ENCODE measurements at regions not wholly inside any gene's neighbourhood (a gene's known extent, or its start where the extent isn't known, plus 50 kb on each side); places are given as distances from the start of the nearest gene placed in this dataset.
"Not testable (repeated sequence)": the region's sequence is repeated elsewhere in the genome, so short reads cannot be mapped to it uniquely, and the experiment has no call there.

DNA sequence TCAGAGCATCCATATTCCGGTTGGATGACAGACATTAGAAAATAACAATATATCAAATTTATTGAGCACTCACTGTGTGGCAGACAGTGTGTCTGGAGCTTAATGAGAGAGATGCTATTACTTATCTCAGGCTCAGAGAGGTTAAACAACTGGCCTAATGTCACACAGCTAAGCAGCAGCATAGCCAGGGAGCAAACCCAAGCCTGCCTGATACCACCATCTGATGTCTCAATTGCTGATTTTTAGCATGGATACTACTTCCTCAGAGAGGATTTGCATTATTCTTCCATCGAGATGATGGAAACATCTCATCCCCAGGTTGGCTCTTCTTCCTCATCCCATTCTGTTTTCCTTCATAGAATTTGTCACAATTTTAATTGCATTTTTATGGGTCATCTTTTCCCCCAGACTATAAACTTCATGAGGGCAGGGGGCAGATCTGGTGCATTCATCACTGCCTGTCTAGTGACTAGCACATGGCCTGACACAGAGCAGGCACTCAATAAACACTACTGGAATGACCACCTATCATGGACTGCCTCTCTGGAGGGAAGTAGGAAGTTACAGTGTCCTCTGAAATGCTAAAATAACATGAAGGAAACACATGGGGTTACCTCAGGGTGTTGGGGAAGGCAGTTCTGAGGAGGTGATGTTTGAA lies 344.8 kb upstream of the CCL2 start:
- DNase-seq = no peak

DNA sequence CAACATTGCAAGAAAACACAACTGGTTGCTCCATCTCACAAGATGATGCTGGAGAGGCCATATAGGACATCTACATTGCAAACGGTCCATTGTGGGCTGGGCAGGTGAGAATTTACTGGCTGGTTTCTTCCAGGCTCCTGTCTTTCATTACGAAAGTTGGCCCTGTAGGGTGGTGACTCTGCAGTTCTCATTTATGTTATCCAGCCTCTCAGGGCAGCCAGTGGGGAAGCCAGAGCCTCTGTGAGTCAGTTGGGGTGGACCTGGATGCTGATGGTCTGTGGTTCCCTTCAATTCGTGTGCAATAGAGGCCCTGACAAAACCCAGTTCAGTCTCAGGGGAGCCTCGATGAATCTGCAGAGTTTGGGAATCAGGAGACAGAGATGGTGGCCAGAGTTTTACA lies 341.0 kb upstream of the CCL2 start:
- DNase-seq = no peak

- no peak for DNase-seq
Observed at GRCh38 chr17:33922971-33923370, 332.1 kb upstream of the CCL2 start.

- DNase-seq = no peak
Observed at GRCh38 chr17:33924104-33924503, 331.0 kb upstream of the CCL2 start.

- DNase-seq = no peak
Observed at GRCh38 chr17:33925649-33926048, 329.4 kb upstream of the CCL2 start.

DNA sequence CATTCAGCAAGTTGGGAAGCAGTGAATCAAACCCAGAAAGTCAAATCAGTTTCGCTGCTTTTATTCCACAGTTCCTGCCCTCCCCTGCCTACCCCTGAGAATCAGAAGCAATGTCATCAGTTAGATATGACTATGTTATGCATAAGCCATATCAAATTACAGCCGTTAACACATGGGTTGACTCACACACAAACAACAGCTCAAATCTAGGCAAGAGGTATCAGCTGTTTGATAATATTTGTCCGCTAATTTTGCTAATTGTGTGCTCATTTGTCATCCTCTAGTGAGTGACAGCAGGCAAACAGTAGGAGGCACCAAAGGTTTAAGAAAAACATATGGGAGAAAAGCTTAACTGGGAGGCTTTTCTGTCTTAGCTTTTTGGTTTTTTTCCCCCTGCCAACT lies 327.4 kb upstream of the CCL2 start:
- DNase-seq = no peak

DNA sequence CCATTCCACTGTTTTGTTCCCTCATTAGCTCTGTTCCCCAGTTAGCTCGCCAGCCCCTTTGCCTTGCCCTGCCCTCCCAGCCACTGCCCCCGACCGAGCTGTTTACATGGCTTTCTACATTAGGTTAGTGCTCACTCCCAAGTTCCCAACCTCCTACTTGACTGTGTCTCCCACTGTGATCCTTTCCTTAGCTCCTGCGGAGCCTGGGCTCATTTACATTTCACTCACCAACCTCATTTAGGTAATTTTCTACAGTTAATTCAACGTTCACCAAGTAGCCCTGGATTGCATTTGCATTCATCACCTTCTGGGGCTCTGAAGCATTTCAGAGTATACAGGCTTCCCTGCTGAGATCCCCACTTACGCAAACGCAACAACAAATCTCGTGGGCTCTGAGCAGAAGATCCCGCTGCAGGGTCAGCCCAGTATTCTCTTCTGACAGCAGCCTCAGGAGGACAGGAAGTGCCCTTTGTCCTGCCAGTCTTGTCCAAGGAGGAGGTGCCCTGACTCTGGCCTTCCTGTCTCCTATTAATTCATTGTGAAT lies 325.8 kb upstream of the CCL2 start:
- DNase-seq = no peak

DNA sequence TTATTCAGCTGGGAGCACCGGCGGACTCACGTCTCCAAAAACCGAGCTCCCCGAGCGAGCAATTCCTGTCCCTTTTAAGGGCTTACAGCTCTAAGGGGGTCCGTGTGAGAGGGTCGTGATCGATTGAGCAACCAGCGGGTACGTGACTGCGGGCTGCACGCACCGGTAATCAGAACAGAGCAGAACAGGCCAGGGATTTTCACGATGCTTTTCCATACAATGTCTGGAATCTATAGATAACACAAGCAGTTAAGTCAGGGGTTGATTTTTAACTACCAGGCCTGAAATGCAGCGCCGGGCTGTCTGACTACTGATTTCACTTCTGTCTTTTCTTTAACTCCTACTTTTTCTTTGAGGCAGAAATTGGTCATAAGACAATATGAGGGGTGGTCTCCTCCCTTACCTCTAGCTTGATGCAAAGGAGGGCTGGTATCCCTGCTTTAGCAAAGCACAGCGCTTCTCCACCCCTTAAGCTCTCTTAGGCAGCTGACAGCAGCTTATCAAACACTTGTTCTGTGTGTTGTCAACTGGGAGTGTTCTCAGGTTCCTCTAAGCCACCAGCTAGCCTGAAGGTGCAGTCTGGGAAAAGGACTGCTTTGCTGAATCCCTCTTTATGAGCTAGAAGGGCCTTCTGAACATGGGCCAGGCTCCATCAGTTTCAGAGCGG lies 323.8 kb upstream of the CCL2 start:
- DNase-seq = not testable (repeated sequence)

DNA sequence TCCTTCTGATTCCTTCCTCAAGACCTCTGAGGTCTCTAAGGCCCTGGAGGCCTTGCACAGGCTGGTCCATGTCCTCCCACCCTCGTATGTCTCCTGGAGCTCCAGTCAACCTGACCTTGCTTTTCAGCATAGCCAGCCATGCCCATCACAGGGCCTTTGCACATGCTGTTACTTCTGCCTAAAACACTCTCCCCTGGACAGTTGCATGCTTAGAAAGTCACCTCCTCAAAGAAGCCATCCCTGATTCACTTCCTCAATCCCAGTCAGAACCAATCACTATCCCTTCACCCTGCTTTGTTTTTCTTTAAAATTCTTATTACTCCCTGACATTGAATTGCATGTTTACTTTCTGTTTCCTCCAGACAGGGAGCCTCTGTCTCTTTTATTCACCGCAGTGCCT lies 322.1 kb upstream of the CCL2 start:
- DNase-seq = no peak

GRCh38 chr17:33933576-33933975 lies 321.5 kb upstream of the CCL2 start:
- DNase-seq = no peak

DNA sequence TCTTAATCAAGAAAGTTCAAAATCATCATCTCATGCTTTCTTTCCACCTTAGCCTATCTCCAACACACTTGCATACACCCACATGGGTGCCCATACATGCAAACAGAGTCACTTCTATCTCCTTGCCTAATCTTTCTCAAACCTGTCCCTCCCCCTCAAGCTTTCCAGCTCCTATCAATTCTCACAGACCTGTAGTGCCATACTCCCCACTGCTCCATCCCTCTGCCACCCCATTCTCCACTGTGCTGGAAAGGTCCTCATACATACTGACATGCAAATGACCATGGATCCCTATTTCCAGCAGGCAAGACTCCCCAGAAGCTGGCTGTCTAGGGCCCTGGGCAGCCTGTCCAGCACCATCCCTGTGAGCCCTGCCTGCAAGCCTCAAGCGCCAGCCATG lies 320.4 kb upstream of the CCL2 start:
- DNase-seq = no peak

DNA sequence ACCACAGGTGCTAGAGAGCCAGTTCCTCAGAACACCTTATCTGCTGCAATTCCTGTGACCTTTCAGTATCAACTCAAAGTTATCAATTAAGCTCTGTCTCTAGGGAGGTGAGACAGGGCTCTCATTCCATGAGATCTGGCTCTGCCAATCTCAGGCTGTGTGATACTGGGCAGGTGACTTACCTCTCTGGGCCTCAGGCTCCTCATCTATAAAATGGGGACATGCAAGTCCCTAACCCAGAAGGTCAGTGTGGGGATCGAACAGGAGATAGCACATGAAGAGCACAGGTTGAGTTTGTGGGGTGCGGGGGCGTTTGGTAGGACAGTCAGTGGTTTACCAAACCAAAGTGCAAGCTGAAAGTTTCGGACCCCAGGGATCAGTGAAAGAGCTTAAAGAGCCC lies 319.3 kb upstream of the CCL2 start:
- no peak for DNase-seq

- no peak for DNase-seq
Observed at GRCh38 chr17:33936764-33937163, 318.3 kb upstream of the CCL2 start.

- no peak for DNase-seq
Observed at GRCh38 chr17:33939959-33940358, 315.1 kb upstream of the CCL2 start.

GRCh38 chr17:33940769-33941370 lies 314.2 kb upstream of the CCL2 start:
- DNase-seq = no peak

DNA sequence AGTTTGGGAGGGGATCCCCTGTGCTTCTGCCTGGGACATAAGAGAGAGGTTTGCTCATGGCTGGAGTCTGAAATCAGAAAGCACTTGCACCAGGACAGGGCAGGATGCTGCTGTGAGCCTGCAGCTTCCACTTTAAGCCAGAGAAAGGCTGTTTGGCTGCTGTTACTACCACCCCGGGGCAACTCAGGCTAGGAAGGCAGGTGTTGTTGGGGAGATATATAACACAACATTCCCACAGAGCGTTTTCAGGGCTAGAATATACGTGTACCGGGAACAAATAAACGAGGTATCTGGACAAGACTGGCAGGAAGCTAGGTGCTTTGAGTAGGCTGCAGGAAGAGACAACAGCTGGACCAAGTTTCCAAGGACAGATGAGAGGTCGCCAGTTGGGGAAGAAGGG lies 313.3 kb upstream of the CCL2 start:
- no peak for DNase-seq

DNA sequence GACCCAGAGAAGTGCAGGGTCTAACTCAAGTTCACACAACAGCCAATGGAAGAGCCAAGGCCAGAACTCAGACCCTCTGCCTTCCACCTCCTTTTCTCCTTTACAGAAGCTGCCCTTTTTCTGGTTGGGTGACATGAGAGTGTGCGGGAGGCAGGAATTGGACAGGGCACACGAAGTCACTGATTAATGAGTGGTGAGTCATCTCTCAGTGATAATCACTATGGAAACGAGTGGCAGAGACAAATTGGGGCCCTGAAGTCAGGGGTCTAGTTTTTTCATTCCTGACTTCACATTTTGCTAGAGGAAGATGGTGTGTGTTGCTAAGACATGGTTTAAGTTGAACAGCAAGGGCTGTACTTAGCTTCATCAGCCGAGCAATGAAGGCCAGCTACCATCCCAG lies 312.7 kb upstream of the CCL2 start:
- DNase-seq = no peak

DNA sequence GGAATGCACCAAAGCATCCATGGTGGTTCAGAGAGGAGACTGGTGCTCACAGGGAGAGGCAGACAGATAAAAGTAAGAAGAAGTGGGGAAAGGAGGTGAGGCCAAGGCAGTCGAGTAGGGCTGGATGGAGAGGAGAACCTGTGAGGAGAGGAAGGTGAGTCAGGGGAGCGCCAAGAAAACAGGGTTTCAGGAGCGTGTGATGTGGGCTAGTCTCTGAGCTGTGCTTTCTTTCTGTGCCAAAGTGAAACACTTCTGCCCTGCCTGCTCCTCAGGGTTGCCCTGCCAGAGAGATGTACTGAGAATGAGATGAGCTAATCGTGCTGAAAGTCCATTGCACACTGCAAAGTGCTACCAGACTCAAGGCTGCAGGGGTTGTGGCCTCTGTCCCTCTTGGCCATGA lies 310.7 kb upstream of the CCL2 start:
- DNase-seq = no peak

- no peak for DNase-seq
Observed at GRCh38 chr17:33944826-33945225, 310.3 kb upstream of the CCL2 start.

DNA sequence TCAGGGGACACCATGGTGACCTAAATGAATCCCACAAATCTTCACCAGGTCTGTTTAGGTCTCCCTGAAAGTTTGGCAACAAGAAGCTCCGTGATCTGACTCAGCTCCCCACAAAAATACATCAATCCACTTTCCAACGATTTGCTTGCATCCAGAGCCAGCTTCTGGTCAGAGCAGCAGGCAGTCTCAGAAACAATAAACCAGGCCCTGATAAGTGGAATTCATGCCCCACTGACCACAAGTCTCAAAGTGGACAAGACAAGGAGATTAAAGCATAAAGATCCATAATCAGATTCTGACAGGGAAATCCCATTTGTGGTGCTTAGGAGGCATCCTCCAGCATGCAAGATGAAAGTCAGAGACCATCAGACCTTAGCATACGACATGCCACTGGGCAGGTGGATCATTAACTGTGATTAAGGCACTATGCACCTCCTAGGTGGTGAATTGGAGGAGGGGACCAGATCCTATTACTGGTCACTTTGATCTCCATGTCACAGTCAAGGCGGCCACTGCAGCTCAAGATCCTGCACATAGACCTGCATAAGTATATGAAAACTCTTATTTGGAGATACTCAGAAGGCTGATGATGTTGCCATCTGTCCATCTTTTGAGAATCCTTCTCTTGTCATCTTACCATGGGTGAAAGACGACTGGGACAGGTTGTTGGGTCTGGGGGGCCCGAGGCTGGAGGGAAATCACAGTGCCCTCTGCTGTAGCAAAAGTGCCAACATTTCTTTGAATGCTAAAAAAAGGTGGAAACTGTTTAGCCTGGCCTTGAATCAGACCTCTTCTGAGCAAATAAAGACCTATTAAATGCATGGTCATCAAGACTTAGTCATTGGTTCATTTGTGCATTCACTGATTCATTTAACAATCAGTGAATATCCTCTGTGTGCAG lies 309.2 kb upstream of the CCL2 start:
- DNase-seq = no peak

DNA sequence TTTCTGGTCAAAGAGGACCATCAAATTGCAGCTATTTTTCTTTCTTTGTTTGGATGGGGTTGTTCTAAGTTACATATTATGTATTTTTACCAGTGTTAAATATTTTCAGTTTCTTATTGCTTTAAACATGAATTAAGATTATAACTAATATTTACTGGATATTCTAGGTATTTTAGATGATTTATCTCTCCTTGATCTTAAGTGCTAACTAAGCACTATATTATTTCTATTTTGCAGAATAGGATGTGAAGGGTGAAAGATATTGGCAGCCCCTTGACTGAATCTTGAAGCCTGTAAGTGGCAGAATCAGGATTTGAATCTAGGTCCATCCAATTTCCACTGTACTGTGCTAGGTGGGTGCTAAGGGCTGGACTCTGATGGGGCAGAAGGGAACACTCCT lies 307.3 kb upstream of the CCL2 start:
- no peak for DNase-seq

DNA sequence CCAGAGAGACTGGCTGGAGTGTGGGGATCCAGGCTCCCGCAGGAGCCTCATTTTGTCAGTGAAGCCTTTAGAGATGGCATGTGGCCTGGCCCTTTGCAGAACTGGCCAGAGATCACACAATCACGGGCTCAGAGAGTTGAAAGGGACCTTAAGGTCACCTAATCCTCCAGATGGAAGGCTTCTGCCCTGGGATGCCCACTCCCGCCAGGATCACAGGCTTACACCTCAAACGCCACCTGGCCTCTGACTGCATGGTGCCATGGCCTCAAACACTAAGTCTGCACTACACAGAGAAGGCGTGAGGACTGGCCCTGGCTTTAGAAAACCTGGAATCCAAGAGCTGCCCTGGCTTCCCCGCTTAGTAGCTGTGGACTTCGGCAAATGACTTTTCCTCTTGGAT lies 306.8 kb upstream of the CCL2 start:
- DNase-seq = no peak

GRCh38 chr17:33949100-33949499 lies 306.0 kb upstream of the CCL2 start:
- no peak for DNase-seq

Data from stimulated activated CD4-positive, alpha-beta T cell treated with anti-CD3 and anti-CD28 coated beads, Interleukin-2, amount 100 ng/mL, for 24 hours (primary cell).